ENCODE measurements at regions not wholly inside any gene's neighbourhood (a gene's known extent, or its start where the extent isn't known, plus 50 kb on each side); places are given as distances from the start of the nearest gene placed in this dataset.
A peak's percentile ranks its signal among the peaks of the same experiment; 100 is the strongest.

- Mint-ChIP-seq H3K27ac (no peak overlapping the region), H3K4me3 (no peak overlapping the region), H3K4me1 (peaks cover 2% of the 10 kb centered on the region), H3K9me3 (no peaks in the 10 kb centered on the region), H3K27me3 (no peaks in the 10 kb centered on the region), H3K36me3 (no peaks in the 10 kb centered on the region)
- no peak for DNase-seq
These were observed 120.2 kb upstream of the RFLNA start for GRCh38 chr12:124174451-124175348.

- Mint-ChIP-seq H3K4me3 (no peak overlapping the region), H3K27me3 (no peaks in the 10 kb centered on the region), H3K36me3 (no peaks in the 10 kb centered on the region), H3K9me3 (no peaks in the 10 kb centered on the region), H3K4me1 (peaks cover 2% of the 10 kb centered on the region), H3K27ac (no peak overlapping the region)
- no peak for DNase-seq
These were observed 119.2 kb upstream of the RFLNA start for GRCh38 chr12:124175704-124176103.

- DNase-seq, result no peak
- Mint-ChIP-seq H3K4me3 (no peak overlapping the region), H3K27me3 (no peaks in the 10 kb centered on the region), H3K9me3 (no peaks in the 10 kb centered on the region), H3K27ac (no peak overlapping the region), H3K36me3 (no peaks in the 10 kb centered on the region), H3K4me1 (peaks cover 2% of the 10 kb centered on the region)
These were observed 117.5 kb upstream of the RFLNA start for GRCh38 chr12:124177276-124177950.

GRCh38 chr12:124177951-124178316 lies 117.0 kb upstream of the RFLNA start:
- no peak for DNase-seq
- Mint-ChIP-seq H3K4me3 (no peak overlapping the region), H3K27me3 (no peaks in the 10 kb centered on the region), H3K27ac (no peak overlapping the region), H3K36me3 (no peaks in the 10 kb centered on the region), H3K9me3 (no peaks in the 10 kb centered on the region), H3K4me1 (peaks cover 2% of the 10 kb centered on the region)

- Mint-ChIP-seq H3K9me3 (no peaks in the 10 kb centered on the region), H3K36me3 (no peaks in the 10 kb centered on the region), H3K4me3 (no peak overlapping the region), H3K27me3 (no peaks in the 10 kb centered on the region), H3K27ac (no peak overlapping the region), H3K4me1 (peaks cover 2% of the 10 kb centered on the region)
- no peak for DNase-seq
These were observed 114.8 kb upstream of the RFLNA start for GRCh38 chr12:124179936-124180607.

- no peak overlapping the region for H3K27ac Mint-ChIP-seq
These were observed 111.7 kb upstream of the RFLNA start for GRCh38 chr12:124183172-124183571.

GRCh38 chr12:124184456-124184855 lies 110.4 kb upstream of the RFLNA start:
- Mint-ChIP-seq H3K27ac (no peak overlapping the region), H3K36me3 (no peaks in the 10 kb centered on the region), H3K9me3 (no peaks in the 10 kb centered on the region), H3K4me3 (no peak overlapping the region), H3K4me1 (no peaks in the 10 kb centered on the region), H3K27me3 (no peaks in the 10 kb centered on the region)
- no peak for DNase-seq

More at GRCh38 chr12:124183172-124183571, 111.7 kb upstream of the RFLNA start:
- Mint-ChIP-seq H3K9me3 (no peaks in the 10 kb centered on the region), H3K4me3 (no peak overlapping the region), H3K4me1 (no peaks in the 10 kb centered on the region), H3K36me3 (no peaks in the 10 kb centered on the region), H3K27me3 (no peaks in the 10 kb centered on the region)
- no peak for DNase-seq

- DNase-seq, result no peak
- Mint-ChIP-seq H3K9me3 (no peaks in the 10 kb centered on the region), H3K36me3 (no peaks in the 10 kb centered on the region), H3K27ac (no peak overlapping the region), H3K4me1 (no peaks in the 10 kb centered on the region), H3K4me3 (no peak overlapping the region), H3K27me3 (no peaks in the 10 kb centered on the region)
These were observed 108.8 kb upstream of the RFLNA start for GRCh38 chr12:124185971-124186686.

- H3K9me3 Mint-ChIP-seq, result no peaks in the 10 kb centered on the region
- H3K27me3 Mint-ChIP-seq, result no peaks in the 10 kb centered on the region
- H3K4me3 Mint-ChIP-seq, result no peak overlapping the region
- H3K36me3 Mint-ChIP-seq, result no peaks in the 10 kb centered on the region
- no peak for DNase-seq
- no peaks in the 10 kb centered on the region for H3K4me1 Mint-ChIP-seq
- H3K27ac Mint-ChIP-seq, result no peak overlapping the region
These were observed 106.8 kb upstream of the RFLNA start for GRCh38 chr12:124188084-124188483.

GRCh38 chr12:124188561-124189405 lies 106.1 kb upstream of the RFLNA start:
- no peaks in the 10 kb centered on the region for H3K36me3 Mint-ChIP-seq
- no peaks in the 10 kb centered on the region for H3K27me3 Mint-ChIP-seq
- H3K9me3 Mint-ChIP-seq, result no peaks in the 10 kb centered on the region
- DNase-seq, result no peak
- H3K27ac Mint-ChIP-seq, result no peak overlapping the region
- no peak overlapping the region for H3K4me3 Mint-ChIP-seq
- no peaks in the 10 kb centered on the region for H3K4me1 Mint-ChIP-seq

GRCh38 chr12:124190312-124191023 lies 104.4 kb upstream of the RFLNA start:
- no peaks in the 10 kb centered on the region for H3K9me3 Mint-ChIP-seq
- no peaks in the 10 kb centered on the region for H3K36me3 Mint-ChIP-seq
- H3K4me1 Mint-ChIP-seq, result no peaks in the 10 kb centered on the region
- DNase-seq, result no peak
- H3K27ac Mint-ChIP-seq, result no peak overlapping the region
- no peaks in the 10 kb centered on the region for H3K27me3 Mint-ChIP-seq
- H3K4me3 Mint-ChIP-seq, result no peak overlapping the region

GRCh38 chr12:124191024-124191359 lies 103.9 kb upstream of the RFLNA start:
- Mint-ChIP-seq H3K4me1 (no peaks in the 10 kb centered on the region), H3K27me3 (no peaks in the 10 kb centered on the region), H3K27ac (no peak overlapping the region), H3K4me3 (no peak overlapping the region), H3K36me3 (no peaks in the 10 kb centered on the region), H3K9me3 (no peaks in the 10 kb centered on the region)
- DNase-seq, result peak; percentile 8

- Mint-ChIP-seq H3K4me3 (no peak overlapping the region), H3K27me3 (peaks cover 3% of the 10 kb centered on the region), H3K36me3 (no peaks in the 10 kb centered on the region), H3K27ac (no peak overlapping the region), H3K9me3 (no peaks in the 10 kb centered on the region), H3K4me1 (no peaks in the 10 kb centered on the region)
- DNase-seq, result no peak
These were observed 102.9 kb upstream of the RFLNA start for GRCh38 chr12:124191966-124192365.
